HG02798 (cell line): ENCODE measurements at regions not wholly inside any gene's neighbourhood (a gene's known extent, or its start where the extent isn't known, plus 50 kb on each side); places are given as distances from the start of the nearest gene placed in this dataset.

Experiments used
- ATAC-seq: cut with Tn5 transposase; IDR thresholded peaks from one replicate; pipeline ENCODE4 v1.9.1; 2021; ENCODE audit warnings: mild to moderate bottlenecking; ENCODE audit not compliant: unreplicated experiment, poor library complexity

DNA sequence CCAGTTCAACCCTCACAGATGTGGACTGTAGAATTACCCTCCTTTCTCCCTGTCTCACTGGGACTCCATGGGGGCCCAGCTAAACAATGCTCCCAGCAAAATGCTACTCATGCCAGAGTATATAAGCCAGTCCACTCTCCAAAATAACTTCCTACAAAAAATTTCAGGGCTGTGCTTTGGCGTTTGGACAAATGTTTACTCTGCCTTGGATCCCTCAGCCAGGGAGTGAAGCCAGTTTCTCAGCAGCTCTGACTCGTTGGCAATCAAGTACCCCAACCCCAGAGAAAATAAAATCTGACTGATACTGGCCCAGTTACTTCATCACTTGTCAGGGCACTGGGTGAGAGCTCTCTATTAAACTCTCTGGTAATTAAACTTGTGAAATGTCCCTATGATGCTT is 250.4 kb downstream of the TSHZ3 start:
- no peak for ATAC-seq

- ATAC-seq = no peak
These were observed 252.2 kb downstream of the TSHZ3 start for GRCh38 chr19:31096935-31097545.

DNA sequence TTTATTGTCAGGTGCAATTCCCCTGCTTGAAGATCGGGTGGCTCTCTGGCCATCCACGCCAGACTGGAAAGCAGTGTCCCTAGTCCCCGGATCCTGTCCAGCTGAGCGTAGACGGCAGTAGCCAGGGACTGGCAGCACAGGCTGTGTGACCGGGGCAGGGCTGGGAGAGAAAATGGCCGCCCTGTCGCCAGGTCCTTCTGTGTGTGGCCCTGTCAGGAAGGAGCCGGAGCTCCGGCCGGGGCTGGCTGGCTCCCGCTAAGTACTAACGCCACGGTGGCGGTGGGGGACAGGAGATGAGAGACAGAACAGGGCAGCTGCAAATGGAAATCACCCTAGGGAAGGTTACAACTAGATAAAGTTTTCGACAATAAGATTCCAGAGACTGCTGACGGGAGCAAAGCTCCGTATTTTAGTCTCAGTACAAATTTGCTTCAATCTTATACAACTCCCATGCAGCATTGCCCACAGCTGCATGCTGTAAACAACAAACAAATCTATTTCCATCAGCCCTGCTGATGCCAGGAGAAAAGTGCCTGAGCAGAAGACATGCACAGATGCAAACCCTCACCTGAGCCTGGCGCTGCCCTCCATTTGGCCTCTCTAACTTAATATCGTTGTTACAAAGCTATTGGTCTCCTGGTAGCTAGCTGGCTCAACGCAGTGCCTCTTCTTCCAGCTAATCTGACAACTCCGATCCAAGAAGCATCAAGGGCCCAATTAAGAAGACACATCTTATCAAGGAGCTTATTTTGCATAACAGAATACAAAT is 253.0 kb downstream of the TSHZ3 start:
- ATAC-seq = no peak

DNA sequence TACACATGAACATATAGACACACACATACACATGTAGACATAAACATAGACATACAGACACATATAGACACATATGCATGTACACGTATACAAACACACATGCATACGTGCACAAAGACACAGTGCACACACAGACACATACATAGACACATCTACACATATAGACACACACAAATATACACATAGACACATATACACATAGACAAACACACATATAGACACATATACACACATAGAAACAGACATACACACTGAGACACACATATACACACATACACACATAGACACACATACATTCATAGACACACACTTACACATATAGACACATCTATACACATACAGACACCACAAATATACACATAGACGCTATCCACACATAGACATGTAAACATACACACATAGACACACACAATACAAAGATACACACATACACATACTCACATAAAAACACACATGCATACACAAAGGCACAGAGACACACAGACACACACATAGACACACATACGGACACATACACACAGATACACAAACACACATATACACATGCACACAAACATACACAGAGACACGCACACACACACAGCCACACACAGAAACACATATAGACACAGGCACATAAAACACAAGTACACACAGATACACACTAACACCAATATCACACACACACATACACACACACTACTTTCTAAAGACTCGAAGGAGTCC is 254.0 kb downstream of the TSHZ3 start:
- ATAC-seq = no peak

- no peak for ATAC-seq
These were observed 257.0 kb downstream of the TSHZ3 start for GRCh38 chr19:31092274-31092673.

GRCh38 chr19:31089681-31090080 is 259.6 kb downstream of the TSHZ3 start:
- no peak for ATAC-seq

DNA sequence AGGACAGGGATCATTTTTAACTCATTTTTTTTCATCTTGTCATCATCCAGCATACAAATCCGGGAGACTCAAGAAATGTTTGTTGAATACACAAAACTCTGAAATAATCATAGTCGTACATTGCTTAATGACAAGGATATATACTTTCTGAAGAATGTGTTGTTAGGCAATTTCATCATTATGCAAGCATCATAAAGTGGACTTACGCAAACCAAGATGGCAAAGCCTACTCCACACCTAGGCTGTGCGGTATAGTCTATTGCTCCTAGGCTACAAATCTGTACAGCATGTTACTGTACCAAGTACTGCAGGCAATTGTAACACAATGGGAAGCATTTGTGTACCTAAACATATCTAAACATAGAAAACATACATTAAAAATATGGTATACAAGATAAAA is 264.1 kb downstream of the TSHZ3 start:
- no peak for ATAC-seq

DNA sequence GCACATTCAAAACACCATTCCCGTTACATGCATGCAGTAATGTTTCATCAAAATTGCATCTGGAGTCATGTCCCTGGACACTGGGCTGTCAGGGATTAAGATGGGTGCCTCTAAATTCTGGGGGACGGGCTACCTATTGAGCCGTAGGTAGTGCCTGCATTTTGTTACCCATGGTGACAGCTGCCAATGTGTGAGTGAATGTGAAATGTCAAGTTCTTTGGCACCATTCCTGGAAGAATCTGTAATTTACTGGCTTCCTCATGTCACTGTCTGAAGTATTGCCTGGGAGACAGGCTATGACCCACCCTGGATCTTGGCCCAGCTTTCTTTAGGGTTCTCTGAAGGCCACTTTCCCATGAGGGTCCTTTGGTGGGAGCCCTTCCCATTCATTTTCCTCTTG is 266.1 kb downstream of the TSHZ3 start:
- ATAC-seq = no peak

DNA sequence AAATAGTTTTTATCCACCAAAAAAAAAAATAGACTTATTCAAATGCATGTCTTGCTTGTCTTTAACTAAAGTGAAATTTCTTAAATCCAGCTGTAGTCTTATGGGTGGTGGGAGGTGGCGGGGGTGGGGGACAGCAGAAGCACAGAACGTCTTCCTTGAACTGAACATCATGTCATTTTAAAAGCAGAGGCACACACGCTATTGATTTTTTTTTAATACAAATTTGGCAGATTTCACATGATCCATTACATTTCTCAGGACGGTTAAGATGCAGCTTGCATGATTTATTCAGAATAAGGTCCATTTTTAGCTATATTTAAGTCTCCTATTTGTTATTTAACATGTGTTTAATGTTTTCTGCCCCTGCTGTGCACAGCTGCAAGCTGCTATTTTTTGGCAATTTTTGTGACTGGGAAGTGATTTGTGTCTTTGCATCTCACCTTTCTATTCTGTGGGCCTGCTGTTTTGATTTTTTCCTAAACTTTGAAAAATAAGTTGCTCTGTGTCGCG is 274.0 kb downstream of the TSHZ3 start:
- no peak for ATAC-seq

DNA sequence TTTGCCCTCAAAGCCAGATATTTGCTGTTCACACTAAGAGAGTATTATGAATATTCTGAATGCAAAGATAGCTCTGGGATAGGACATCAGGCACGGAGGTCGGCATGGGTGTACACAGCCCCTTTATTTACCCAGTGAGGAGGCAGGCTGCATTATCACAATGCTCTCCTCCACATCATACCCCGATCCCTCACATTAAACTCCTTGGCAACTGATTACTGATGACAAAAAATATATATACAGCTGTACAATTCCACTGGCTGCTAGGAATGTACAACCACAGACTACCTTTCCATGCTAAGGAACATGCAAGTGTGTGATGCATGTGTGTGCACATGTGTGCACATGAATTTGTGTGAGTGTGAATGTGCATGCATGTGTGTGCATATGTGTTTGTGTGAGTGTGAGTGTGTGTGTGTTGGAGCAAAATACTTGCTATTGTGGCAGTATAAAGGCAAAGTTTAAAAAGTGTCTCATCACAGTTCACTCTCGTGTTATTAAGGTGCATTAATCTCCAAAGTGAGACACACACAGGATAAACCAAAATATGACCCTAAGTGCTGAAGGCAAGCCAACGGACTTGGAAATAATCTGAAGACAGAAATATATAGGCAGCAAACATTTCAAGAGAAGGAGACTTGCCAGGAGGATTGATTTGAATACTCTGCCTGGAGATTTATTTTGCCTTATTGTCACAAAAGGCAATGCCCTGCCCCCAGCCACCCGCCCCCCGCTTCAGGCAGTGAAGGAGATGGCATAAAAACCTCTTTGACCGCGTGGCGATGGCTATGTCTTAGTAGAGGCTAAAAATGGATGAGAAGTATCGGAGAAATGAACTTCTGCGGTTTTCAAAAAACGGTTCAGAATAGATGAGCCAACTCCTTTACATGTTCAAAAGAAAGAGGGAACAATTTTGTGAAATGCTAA is 274.8 kb downstream of the TSHZ3 start:
- ATAC-seq = no peak

- ATAC-seq = no peak
These were observed 275.6 kb downstream of the TSHZ3 start for GRCh38 chr19:31073485-31074198.

DNA sequence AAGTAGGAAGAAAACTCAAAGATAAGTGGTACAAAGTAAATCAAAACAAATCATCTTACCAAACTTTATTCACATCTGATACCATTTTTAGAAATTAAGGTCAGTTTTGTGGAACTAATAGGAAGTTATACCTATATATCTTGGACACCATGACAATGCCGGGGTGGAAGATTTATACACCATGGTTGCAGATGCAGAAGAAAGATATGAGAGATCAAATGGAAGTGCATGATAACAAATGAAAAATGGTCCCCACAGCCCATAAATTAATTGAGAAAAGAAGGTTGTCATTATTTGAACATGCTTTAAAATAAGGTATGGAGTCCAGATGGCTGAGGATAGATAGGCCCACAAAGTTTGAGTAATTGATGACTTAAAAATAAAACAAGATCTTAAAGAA is 276.8 kb downstream of the TSHZ3 start:
- no peak for ATAC-seq

DNA sequence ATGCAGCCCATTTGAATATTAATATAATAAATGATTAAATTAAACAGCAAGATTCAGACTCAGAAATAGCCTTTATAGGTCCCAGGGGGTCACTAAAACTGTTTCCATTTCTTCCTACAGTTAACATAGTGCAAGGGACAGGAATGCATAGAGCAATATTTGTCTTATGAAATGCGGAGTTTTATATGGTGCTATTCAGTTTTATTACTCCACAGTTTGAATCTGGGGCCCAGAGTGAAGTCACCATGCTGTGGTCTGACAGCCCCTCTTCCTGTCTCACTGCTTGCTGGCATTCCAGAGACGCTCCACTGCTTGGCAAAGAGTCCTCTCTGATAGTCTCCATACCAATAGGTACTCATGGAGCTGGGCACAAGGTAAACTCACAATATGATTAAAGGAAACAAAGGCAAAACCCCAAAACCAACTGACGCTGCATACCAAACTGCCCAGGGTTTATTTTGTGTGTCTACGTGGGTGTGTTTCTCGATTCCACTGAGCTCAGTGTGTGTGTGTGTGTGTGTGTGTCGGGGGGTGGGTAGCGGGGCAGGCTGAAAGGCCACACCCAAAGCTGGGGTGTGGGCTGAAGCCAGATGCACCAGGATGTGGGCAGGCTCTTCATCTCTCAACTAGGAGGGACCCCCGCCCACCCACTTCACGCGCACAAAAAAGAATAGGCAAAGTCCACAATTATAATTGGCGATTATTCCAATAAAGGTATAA is 277.9 kb downstream of the TSHZ3 start:
- no peak for ATAC-seq

- ATAC-seq = no peak
These were observed 278.8 kb downstream of the TSHZ3 start for GRCh38 chr19:31070146-31071065.

DNA sequence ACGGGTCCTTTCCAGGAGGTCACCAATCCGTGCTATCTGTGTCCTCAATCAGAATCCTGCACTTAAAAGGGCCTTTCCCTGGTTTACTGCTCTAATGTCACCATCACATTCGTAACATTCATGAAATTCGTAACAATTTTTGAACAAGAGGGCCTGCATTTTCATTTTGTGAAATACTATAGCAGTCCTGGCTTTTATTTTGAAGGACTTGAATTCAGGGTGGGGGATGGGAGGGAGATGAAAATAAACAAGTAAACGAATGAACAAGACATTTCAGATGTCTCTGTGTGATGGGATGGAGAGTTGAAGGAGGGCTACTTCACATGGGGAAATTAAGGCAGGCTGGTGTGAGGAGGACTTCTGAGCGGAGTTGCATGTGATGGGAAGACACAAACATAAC is 281.0 kb downstream of the TSHZ3 start:
- ATAC-seq = no peak

GRCh38 chr19:31066385-31066784 is 282.9 kb downstream of the TSHZ3 start:
- no peak for ATAC-seq

DNA sequence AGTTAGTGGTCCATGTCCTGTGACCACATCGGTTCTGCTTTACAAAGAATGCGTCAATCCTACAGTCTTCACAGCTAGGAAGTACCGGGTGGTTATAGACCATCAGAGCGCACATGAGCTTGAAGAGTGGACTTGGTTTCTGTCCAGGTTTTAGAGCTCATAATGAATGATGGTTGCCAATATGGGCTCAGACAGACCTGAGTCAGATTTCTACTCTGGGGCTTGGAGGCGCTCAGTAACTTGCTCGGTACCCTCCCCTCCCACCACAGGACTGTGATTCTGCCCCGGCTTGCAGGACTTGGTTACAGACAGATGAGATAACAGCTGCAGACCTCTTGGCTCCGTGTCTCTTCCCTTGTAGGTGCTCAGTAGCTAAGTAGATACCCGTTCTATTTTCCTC is 284.7 kb downstream of the TSHZ3 start:
- ATAC-seq = no peak
